CD4-positive, alpha-beta T cell (primary cell): ENCODE measurements at regions not wholly inside any gene's neighbourhood (a gene's known extent, or its start where the extent isn't known, plus 50 kb on each side); places are given as distances from the start of the nearest gene placed in this dataset.

Source experiments
- ATAC-seq: fragments of 200-7000 bp; cut with Tn5 transposase; one replicate; pipeline ENCODE4 v1.10.0; 2022; ENCODE audit warnings: mild to moderate bottlenecking; ENCODE audit not compliant: poor library complexity
- CTCF ChIA-PET: fragments of 350-600 bp; sonication (Branson Sonifier 250); formaldehyde crosslinking; loops from one replicate; lab custom pipeline; 2021; ENCODE audit warnings: antibody characterized with exemption, inconsistent platforms; lab: Charles Lee
- POLR2A ChIA-PET: fragments of 350-600 bp; sonication (Branson Sonifier 250); formaldehyde crosslinking; loops from one replicate; lab custom pipeline; 2021; ENCODE audit warnings: antibody characterized with exemption, inconsistent platforms; lab: Charles Lee
- DNase-seq, 14 experiments: peaks; one replicate each; pipeline ENCODE4 v3.0.0-alpha.2; 2013 to 2020; ENCODE audit warnings: mixed read lengths in 2 of 14
- H3K27ac ChIP-seq, 2 donors: one replicate each; pipeline versions ENCODE4 v1.5.1 to v1.7.0; 2013; ENCODE audit warnings: low read length in 2 of 2, low read depth in 1 of 2, mild to moderate bottlenecking in 1 of 2
- H3K27me3 ChIP-seq, 2 experiments: 1 replicate in 1 of 2; 2 replicates in 1 of 2; pipeline versions ENCODE4 v1.6.1 to v1.7.0; 2013; ENCODE audit warnings: low read length in 2 of 2, control low read depth in 1 of 2, mild to moderate bottlenecking in 1 of 2, moderate library complexity in 1 of 2; ENCODE audit not compliant: insufficient read depth in 2 of 2, control insufficient read depth in 1 of 2
- H3K36me3 ChIP-seq: one replicate; pipeline ENCODE4 v1.6.1; 2013; ENCODE audit warnings: low read length, control low read depth; ENCODE audit not compliant: insufficient read depth
- H3K4me1 ChIP-seq: one replicate; pipeline ENCODE4 v1.6.1; 2013; ENCODE audit warnings: low read length, control low read depth; ENCODE audit not compliant: insufficient read depth
- H3K4me3 ChIP-seq: one replicate; pipeline ENCODE4 v1.5.1; 2013; ENCODE audit warnings: mild to moderate bottlenecking, low read length, moderate library complexity
- H3K9me3 ChIP-seq, 2 experiments: 1 replicate in 1 of 2; 2 replicates in 1 of 2; pipeline versions ENCODE4 v1.6.1 to v1.7.0; 2013; ENCODE audit warnings: low read length in 2 of 2, mild to moderate bottlenecking in 2 of 2, control low read depth in 1 of 2, moderate library complexity in 1 of 2; ENCODE audit not compliant: control insufficient read depth in 1 of 2, insufficient read depth in 1 of 2
- H3K27ac Mint-ChIP-seq: one replicate; pipeline ENCODE4 v1.8.0; 2020; ENCODE audit warnings: mixed read lengths
- H3K27me3 Mint-ChIP-seq: one replicate; pipeline ENCODE4 v1.8.0; 2021; ENCODE audit warnings: mixed read lengths
- H3K36me3 Mint-ChIP-seq: one replicate; pipeline ENCODE4 v1.8.0; 2021; ENCODE audit warnings: low read depth, mixed read lengths
- H3K4me1 Mint-ChIP-seq: one replicate; pipeline ENCODE4 v1.8.0; 2021; ENCODE audit warnings: low read depth, mixed read lengths
- H3K4me3 Mint-ChIP-seq: one replicate; pipeline ENCODE4 v1.8.0; 2020; ENCODE audit warnings: mild to moderate bottlenecking, mixed read lengths
- H3K9me3 Mint-ChIP-seq: one replicate; pipeline ENCODE4 v1.8.0; 2020; ENCODE audit warnings: mixed read lengths
- intact Hi-C, 2 experiments: fragments of 100-400 bp; cut with DNase I in 1 of 2; cut with micrococcal nuclease in 1 of 2; formaldehyde crosslinking; loops; one replicate each; pipeline versions ENCODE4 v1.15.1 to v1.9.0; 2023 to 2025; cut with DNase I, micrococcal nuclease
- TF ChIP-seq, protein P1 (sequence below): fragments of 200-600 bp; IDR thresholded peaks from one replicate; pipeline ENCODE4 v1.8.0; 2022; ENCODE audit warnings: antibody characterized with exemption, mild to moderate bottlenecking

DNA sequence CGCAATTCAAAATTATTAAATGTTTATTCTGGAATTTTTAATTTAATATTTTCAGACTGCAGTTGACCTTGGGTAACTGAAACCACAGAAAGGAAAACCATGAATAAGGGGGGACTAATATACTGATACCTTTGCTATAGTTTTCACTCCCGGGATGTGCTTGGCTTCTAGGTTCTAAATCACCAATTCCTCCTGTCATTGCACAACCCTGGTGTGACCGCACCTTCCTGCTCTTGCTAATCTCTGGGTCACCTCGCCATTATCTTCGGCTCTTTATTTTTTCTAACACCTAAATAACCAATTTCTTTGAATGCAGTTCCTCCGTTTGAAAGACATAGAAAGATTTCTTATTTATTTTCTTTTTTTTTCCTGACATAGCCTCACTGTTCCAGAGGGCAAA lies 634.5 kb upstream of the GOT2 start:
- Histone ChIP-seq H3K4me1 (no peaks in the 10 kb centered on the region), H3K36me3 (no peaks in the 10 kb centered on the region), H3K27me3 (no peaks in the 10 kb centered on the region), H3K9me3 (no peaks in the 10 kb centered on the region), H3K27ac (no peak overlapping the region), H3K4me3 (no peak overlapping the region)
- Mint-ChIP-seq H3K4me1 (no peaks in the 10 kb centered on the region), H3K36me3 (no peaks in the 10 kb centered on the region), H3K27ac (no peak overlapping the region), H3K4me3 (no peak overlapping the region), H3K27me3 (no peaks in the 10 kb centered on the region), H3K9me3 (peaks cover 6% of the 10 kb centered on the region)
- ATAC-seq (no peak), DNase-seq (no peak)
- intact Hi-C loops: no loop called here
- ChIA-PET CTCF (no interaction called here), POLR2A (no interaction called here)
- TF ChIP-seq, protein P1, sequence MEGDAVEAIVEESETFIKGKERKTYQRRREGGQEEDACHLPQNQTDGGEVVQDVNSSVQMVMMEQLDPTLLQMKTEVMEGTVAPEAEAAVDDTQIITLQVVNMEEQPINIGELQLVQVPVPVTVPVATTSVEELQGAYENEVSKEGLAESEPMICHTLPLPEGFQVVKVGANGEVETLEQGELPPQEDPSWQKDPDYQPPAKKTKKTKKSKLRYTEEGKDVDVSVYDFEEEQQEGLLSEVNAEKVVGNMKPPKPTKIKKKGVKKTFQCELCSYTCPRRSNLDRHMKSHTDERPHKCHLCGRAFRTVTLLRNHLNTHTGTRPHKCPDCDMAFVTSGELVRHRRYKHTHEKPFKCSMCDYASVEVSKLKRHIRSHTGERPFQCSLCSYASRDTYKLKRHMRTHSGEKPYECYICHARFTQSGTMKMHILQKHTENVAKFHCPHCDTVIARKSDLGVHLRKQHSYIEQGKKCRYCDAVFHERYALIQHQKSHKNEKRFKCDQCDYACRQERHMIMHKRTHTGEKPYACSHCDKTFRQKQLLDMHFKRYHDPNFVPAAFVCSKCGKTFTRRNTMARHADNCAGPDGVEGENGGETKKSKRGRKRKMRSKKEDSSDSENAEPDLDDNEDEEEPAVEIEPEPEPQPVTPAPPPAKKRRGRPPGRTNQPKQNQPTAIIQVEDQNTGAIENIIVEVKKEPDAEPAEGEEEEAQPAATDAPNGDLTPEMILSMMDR: no peak

DNA sequence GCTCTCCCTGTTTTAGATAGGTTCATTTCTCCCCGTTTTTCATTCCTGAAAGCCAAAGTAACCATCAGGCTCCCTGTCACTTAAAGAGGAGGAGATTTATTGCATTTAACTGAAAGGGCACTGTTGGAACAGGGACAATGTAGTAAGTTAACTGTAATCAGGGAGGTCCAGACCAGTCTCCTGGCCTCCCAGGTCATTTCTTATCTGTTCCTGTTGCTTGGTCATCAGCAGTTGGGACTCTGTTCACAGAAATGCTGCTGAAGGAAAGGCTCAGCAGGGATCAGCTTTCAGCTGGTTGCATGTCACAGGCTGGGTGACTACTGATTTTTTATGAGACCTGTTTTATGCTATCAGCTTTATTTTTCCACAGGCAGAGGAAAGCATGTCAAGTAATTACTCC lies 622.6 kb upstream of the GOT2 start:
- Mint-ChIP-seq H3K9me3 (peaks cover 8% of the 10 kb centered on the region), H3K4me1 (no peaks in the 10 kb centered on the region), H3K36me3 (no peaks in the 10 kb centered on the region), H3K27me3 (no peaks in the 10 kb centered on the region), H3K4me3 (no peak overlapping the region), H3K27ac (no peak overlapping the region)
- Histone ChIP-seq H3K27me3 (no peaks in the 10 kb centered on the region), H3K4me1 (no peaks in the 10 kb centered on the region), H3K4me3 (no peak overlapping the region), H3K9me3 (peaks cover 0 to 5% of the 10 kb centered on the region in 2 experiments), H3K36me3 (no peaks in the 10 kb centered on the region), H3K27ac (no peak overlapping the region)
- ATAC-seq (no peak), DNase-seq (no peak)
- ChIA-PET POLR2A (no interaction called here), CTCF (no interaction called here)
- TF ChIP-seq, protein P1: no peak
- intact Hi-C loops: no loop called here

DNA sequence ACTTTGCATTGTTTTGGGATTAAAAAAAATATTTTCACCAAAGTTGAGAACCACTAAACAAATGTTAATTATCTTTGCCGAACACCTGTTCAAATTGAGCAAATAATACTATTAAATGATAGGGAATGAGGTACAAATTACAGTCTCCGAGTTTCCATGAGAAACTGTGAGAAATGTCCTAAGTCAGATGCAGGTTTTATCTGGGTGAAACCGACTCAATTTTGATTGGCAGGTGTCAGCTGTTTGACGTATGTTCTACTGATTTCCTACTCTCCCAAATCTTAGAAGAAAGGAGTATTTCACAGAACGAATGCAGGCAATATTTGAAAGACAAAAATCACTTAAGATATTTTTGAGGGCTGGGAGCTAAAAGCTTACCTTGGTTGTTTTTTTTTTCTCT lies 622.0 kb upstream of the GOT2 start:
- Histone ChIP-seq H3K4me3 (no peak overlapping the region), H3K36me3 (no peaks in the 10 kb centered on the region), H3K9me3 (peaks cover 0 to 5% of the 10 kb centered on the region in 2 experiments), H3K27ac (no peak overlapping the region), H3K27me3 (no peaks in the 10 kb centered on the region), H3K4me1 (no peaks in the 10 kb centered on the region)
- DNase-seq (no peak), ATAC-seq (no peak)
- ChIA-PET CTCF (no interaction called here), POLR2A (no interaction called here)
- H3K36me3 Mint-ChIP-seq: no peaks in the 10 kb centered on the region
- intact Hi-C loops: no loop called here
- peaks cover 8% of the 10 kb centered on the region for H3K9me3 Mint-ChIP-seq
- no peak overlapping the region for H3K27ac Mint-ChIP-seq
- TF ChIP-seq, protein P1: no peak
- no peaks in the 10 kb centered on the region for H3K27me3 Mint-ChIP-seq
- H3K4me1 Mint-ChIP-seq: no peaks in the 10 kb centered on the region
- no peak overlapping the region for H3K4me3 Mint-ChIP-seq
